ENCODE measurements at regions not wholly inside any gene's neighbourhood (a gene's known extent, or its start where the extent isn't known, plus 50 kb on each side); places are given as distances from the start of the nearest gene placed in this dataset.

- no peak for TF ChIP-seq TEAD4 (IDR thresholded peaks at IDR 0.05)
- TF ChIP-seq RAD21 (IDR thresholded peaks at IDR 0.05; ENCODE audit: low read depth): no peak
- no peak for TF ChIP-seq TAF1 (IDR thresholded peaks at IDR 0.05; ENCODE audit: low read depth)
- no peak for TF ChIP-seq EGR1 (IDR thresholded peaks at IDR 0.05)
- no peak for TF ChIP-seq YY1 (IDR thresholded peaks at IDR 0.05; ENCODE audit: low read depth)
- TF ChIP-seq EP300 (IDR thresholded peaks at IDR 0.05; ENCODE audit: borderline replicate concordance): no peak
- TF ChIP-seq CREB1 (IDR thresholded peaks at IDR 0.05; ENCODE audit: low read depth): no peak
- TF ChIP-seq CEBPB (IDR thresholded peaks at IDR 0.05): no peak
- no peak for TF ChIP-seq FOXM1 (IDR thresholded peaks at IDR 0.05; ENCODE audit: borderline replicate concordance, low read depth)
- TF ChIP-seq ZBTB7A (IDR thresholded peaks at IDR 0.05; ENCODE audit: low read depth): no peak
- no peak for TF ChIP-seq NFIC (IDR thresholded peaks at IDR 0.05)
- no peak for TF ChIP-seq REST (IDR thresholded peaks at IDR 0.05; ENCODE audit: low read depth)
- TF ChIP-seq MAX (IDR thresholded peaks at IDR 0.05): no peak
- TF ChIP-seq TCF12 (IDR thresholded peaks at IDR 0.05; ENCODE audit: low read depth): no peak
- no peak for TF ChIP-seq USF1 (IDR thresholded peaks at IDR 0.05)
Observed at GRCh38 chr1:81498471-81499462, 302.0 kb upstream of the ADGRL2 start.

GRCh38 chr1:81496349-81496748 lies 304.4 kb upstream of the ADGRL2 start:
- no peak for TF ChIP-seq EGR1 (IDR thresholded peaks at IDR 0.05)

- TF ChIP-seq YY1 (IDR thresholded peaks at IDR 0.05; ENCODE audit: low read depth) (no peak), RAD21 (IDR thresholded peaks at IDR 0.05; ENCODE audit: low read depth) (no peak), TEAD4 (IDR thresholded peaks at IDR 0.05) (no peak), ZBTB7A (IDR thresholded peaks at IDR 0.05; ENCODE audit: low read depth) (no peak), CREB1 (IDR thresholded peaks at IDR 0.05; ENCODE audit: low read depth) (no peak), TCF12 (IDR thresholded peaks at IDR 0.05; ENCODE audit: low read depth) (no peak)
Observed at GRCh38 chr1:81493102-81493869, 307.4 kb upstream of the ADGRL2 start.

GRCh38 chr1:81492628-81493027 lies 308.1 kb upstream of the ADGRL2 start:
- TF ChIP-seq ZBTB7A (IDR thresholded peaks at IDR 0.05; ENCODE audit: low read depth): no peak
- TF ChIP-seq CREB1 (IDR thresholded peaks at IDR 0.05; ENCODE audit: low read depth): no peak
- TF ChIP-seq CEBPB (IDR thresholded peaks at IDR 0.05): no peak
- no peak for TF ChIP-seq TAF1 (IDR thresholded peaks at IDR 0.05; ENCODE audit: low read depth)
- TF ChIP-seq REST (IDR thresholded peaks at IDR 0.05; ENCODE audit: low read depth): no peak
- no peak for TF ChIP-seq FOXM1 (IDR thresholded peaks at IDR 0.05; ENCODE audit: borderline replicate concordance, low read depth)
- no peak for TF ChIP-seq RAD21 (IDR thresholded peaks at IDR 0.05; ENCODE audit: low read depth)
- TF ChIP-seq TCF12 (IDR thresholded peaks at IDR 0.05; ENCODE audit: low read depth): no peak
- no peak for TF ChIP-seq EGR1 (IDR thresholded peaks at IDR 0.05)
- no peak for TF ChIP-seq YY1 (IDR thresholded peaks at IDR 0.05; ENCODE audit: low read depth)

- TF ChIP-seq CEBPB (IDR thresholded peaks at IDR 0.05): no peak
- TF ChIP-seq MAX (IDR thresholded peaks at IDR 0.05): no peak
- TF ChIP-seq EP300 (IDR thresholded peaks at IDR 0.05; ENCODE audit: borderline replicate concordance): no peak
- no peak for TF ChIP-seq TCF12 (IDR thresholded peaks at IDR 0.05; ENCODE audit: low read depth)
- no peak for TF ChIP-seq TEAD4 (IDR thresholded peaks at IDR 0.05)
- no peak for TF ChIP-seq TAF1 (IDR thresholded peaks at IDR 0.05; ENCODE audit: low read depth)
- TF ChIP-seq FOXM1 (IDR thresholded peaks at IDR 0.05; ENCODE audit: borderline replicate concordance, low read depth): no peak
- TF ChIP-seq EGR1 (IDR thresholded peaks at IDR 0.05): no peak
- no peak for TF ChIP-seq USF1 (IDR thresholded peaks at IDR 0.05)
- no peak for TF ChIP-seq NFIC (IDR thresholded peaks at IDR 0.05)
- no peak for TF ChIP-seq ZBTB7A (IDR thresholded peaks at IDR 0.05; ENCODE audit: low read depth)
- TF ChIP-seq REST (IDR thresholded peaks at IDR 0.05; ENCODE audit: low read depth): no peak
- TF ChIP-seq CREB1 (IDR thresholded peaks at IDR 0.05; ENCODE audit: low read depth): no peak
- TF ChIP-seq YY1 (IDR thresholded peaks at IDR 0.05; ENCODE audit: low read depth): no peak
- TF ChIP-seq RAD21 (IDR thresholded peaks at IDR 0.05; ENCODE audit: low read depth): no peak
Observed at GRCh38 chr1:81490614-81491013, 310.1 kb upstream of the ADGRL2 start.
